GM21529 (cell line): ENCODE measurements at regions not wholly inside any gene's neighbourhood (a gene's known extent, or its start where the extent isn't known, plus 50 kb on each side); places are given as distances from the start of the nearest gene placed in this dataset.

Experiments
- ATAC-seq: cut with Tn5 transposase; IDR thresholded peaks from one replicate; pipeline ENCODE4 v1.9.1; 2021; ENCODE audit not compliant: unreplicated experiment

- no peak for ATAC-seq
These were observed 1752.0 kb upstream of the TENM3 start for GRCh38 chr4:180491210-180491609.

GRCh38 chr4:180493299-180493698 lies 1749.9 kb upstream of the TENM3 start:
- no peak for ATAC-seq

- no peak for ATAC-seq
These were observed 1743.0 kb upstream of the TENM3 start for GRCh38 chr4:180500154-180500553.

- no peak for ATAC-seq
These were observed 1730.3 kb upstream of the TENM3 start for GRCh38 chr4:180512801-180513475.

- ATAC-seq, result no peak
These were observed 1724.3 kb upstream of the TENM3 start for GRCh38 chr4:180518906-180519305.

- no peak for ATAC-seq
These were observed 1722.0 kb upstream of the TENM3 start for GRCh38 chr4:180521181-180521580.

- ATAC-seq, result no peak
These were observed 1717.6 kb upstream of the TENM3 start for GRCh38 chr4:180525523-180526077.

GRCh38 chr4:180528003-180528402 lies 1715.2 kb upstream of the TENM3 start:
- no peak for ATAC-seq

GRCh38 chr4:180530787-180531186 lies 1712.4 kb upstream of the TENM3 start:
- no peak for ATAC-seq

- no peak for ATAC-seq
These were observed 1710.5 kb upstream of the TENM3 start for GRCh38 chr4:180532691-180533090.

- ATAC-seq, result no peak
These were observed 1704.7 kb upstream of the TENM3 start for GRCh38 chr4:180538384-180539057.

GRCh38 chr4:180539284-180539683 lies 1703.9 kb upstream of the TENM3 start:
- no peak for ATAC-seq

- ATAC-seq, result no peak
These were observed 1701.5 kb upstream of the TENM3 start for GRCh38 chr4:180541678-180542077.

GRCh38 chr4:180542445-180543100 lies 1700.6 kb upstream of the TENM3 start:
- ATAC-seq, result no peak

GRCh38 chr4:180550106-180550505 lies 1693.1 kb upstream of the TENM3 start:
- ATAC-seq, result no peak

- no peak for ATAC-seq
These were observed 1685.9 kb upstream of the TENM3 start for GRCh38 chr4:180557348-180557747.

GRCh38 chr4:180557950-180558349 lies 1685.3 kb upstream of the TENM3 start:
- no peak for ATAC-seq

GRCh38 chr4:180558427-180558826 lies 1684.8 kb upstream of the TENM3 start:
- no peak for ATAC-seq

GRCh38 chr4:180560896-180561295 lies 1682.3 kb upstream of the TENM3 start:
- ATAC-seq, result no peak

- ATAC-seq, result no peak
These were observed 1679.2 kb upstream of the TENM3 start for GRCh38 chr4:180564026-180564425.

- ATAC-seq, result no peak
These were observed 1678.8 kb upstream of the TENM3 start for GRCh38 chr4:180564448-180564847.

- ATAC-seq, result no peak
These were observed 1677.3 kb upstream of the TENM3 start for GRCh38 chr4:180565856-180566431.
